MV-4-11 (cell line): ENCODE measurements at regions not wholly inside any gene's neighbourhood (a gene's known extent, or its start where the extent isn't known, plus 50 kb on each side); places are given as distances from the start of the nearest gene placed in this dataset.
"Not testable (repeated sequence)": the region's sequence is repeated elsewhere in the genome, so short reads cannot be mapped to it uniquely, and the experiment has no call there.

Experiments used
- DNase-seq: peaks from one replicate; lab custom pipeline; 2025; lab: John Stamatoyannopoulos, UW

GRCh38 chr1:222064388-222065211 is 322.7 kb upstream of the DUSP10 start:
- DNase-seq, result peak; percentile 42

DNA sequence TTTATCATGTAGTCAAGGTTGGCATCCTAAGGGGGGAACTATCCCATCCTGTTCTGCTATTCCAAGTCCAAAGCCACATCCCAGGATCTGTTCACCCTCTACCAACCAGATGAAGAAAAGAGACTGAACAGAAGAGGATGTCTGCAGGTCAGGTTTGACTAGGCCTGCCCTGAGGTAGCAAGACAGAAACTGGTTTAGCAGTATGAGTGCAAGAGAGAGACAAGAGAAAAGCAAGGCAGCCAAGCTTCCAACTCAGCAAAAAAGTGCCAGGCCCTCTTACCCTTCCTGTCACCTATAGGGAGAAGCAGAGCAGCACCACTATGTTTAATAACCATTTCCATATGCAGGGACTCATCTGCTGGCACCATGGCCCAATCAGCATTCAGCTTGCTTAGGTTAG is 320.8 kb upstream of the DUSP10 start:
- DNase-seq, result no peak

- no peak for DNase-seq
Measured at GRCh38 chr1:222061711-222062359, 319.9 kb upstream of the DUSP10 start.

DNA sequence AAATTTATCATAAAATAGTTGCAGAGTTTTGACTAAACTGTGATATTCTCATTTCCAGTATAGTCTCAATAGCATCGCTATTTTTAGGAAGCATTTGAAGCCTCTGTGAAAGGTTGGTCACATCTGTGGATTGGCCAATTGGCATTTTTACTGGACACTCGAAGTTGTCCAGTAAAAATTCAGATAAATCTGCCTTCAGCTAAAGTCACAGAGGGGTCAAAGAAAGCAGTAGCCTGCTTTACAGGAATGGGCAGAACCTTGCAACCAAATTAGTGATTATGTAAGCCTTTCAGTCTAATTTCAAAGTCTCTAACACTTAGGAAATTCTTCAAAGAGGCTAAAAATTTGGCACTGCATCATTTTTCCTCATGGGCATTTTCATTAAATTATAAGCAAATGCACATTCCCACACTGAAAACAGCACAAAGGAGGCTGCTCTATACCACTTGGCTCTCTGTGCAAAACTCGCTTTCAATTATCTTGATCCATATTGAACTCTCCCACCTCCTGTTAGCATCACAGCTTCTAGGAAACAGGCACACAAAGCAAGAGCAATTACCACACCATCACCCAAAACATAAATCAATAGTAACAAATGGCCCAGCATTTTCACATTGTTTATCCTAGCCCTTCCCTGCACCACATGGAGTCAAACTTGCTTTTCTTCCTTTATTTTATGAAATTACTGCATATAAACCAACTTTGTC is 318.5 kb upstream of the DUSP10 start:
- no peak for DNase-seq

DNA sequence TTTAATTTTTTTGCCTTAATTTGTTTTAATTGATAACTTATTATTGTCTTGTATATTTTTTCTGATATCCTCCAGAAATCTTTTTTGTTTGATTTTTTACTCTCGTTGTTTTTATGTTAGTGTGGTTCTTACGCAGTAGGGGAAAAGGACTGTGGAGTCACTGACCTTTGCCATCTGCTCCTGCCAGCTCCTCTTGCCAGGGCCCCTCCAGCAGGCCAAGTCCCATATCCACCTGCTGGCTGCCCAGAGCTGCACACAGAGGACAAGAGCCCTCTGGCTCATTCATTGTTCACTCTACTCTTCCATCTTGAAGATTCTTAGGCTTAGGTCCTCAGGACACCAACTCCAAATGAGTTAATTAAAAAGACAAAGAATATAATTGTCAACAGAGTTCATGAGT is 316.4 kb upstream of the DUSP10 start:
- DNase-seq, result no peak

- no peak for DNase-seq
Measured at GRCh38 chr1:222057162-222057561, 315.3 kb upstream of the DUSP10 start.

DNA sequence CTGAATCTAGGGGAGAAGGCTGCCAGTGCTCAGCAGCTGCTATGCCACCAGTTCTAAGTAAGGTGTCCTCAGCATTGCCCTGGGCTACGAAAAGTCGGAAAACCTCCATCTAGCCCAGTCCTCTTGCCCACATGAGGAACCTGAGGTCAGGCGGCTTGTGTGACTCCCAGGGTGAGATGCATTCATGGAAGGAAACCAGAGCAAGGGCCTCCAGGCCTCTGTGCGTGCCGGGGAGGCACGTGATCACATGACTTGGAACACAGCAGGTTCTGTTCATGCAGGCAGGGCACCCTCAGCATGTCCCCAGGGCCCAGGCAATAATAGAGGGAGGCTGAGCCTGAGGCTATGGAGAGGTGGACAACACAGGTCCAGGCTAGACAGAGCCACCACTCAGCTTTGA is 312.5 kb upstream of the DUSP10 start:
- peak; percentile 73 for DNase-seq

DNA sequence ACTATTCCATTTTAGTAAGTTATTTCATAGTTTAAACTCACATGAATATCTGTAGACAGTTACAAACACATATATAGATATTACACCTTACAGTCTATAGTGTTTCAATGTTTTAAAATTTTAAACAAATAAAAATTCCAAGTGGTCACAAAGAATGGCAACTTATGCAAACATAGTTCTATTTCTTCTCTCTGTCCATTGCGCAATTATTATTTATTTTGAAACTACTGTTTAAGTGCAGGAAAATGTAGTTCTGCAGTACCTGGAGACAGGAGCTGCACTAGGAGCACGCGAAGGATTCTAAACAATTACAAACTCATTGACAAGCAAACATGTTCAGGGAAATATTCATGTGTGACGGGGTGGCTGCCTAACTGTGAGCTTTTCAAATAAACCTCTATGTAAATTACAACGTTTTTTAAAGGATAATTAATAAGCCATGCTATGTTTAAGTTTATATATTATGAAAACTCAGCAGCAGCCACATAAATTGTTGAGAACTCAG is 312.0 kb upstream of the DUSP10 start:
- DNase-seq, result no peak

DNA sequence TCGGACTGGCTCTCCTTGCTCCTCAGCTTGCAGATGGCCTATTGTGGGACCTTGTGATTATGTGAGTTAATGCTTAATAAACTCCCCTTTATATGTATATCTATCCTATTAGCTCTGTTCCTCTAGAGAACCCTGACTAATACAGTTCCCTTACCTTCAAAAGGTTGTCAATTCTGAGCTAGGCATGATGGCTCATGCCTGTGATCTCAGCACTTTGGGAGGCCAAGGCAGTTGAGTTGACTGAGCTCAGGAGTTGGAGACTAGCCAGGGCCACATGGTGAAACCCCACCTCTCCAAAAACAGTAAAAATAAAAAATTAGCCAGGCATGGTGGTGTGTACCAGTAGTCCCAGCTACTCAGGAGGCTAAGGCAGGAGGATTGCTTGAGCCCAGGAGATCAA is 309.4 kb upstream of the DUSP10 start:
- not testable (repeated sequence) for DNase-seq

- DNase-seq, result not testable (repeated sequence)
Measured at GRCh38 chr1:222049661-222050060, 307.8 kb upstream of the DUSP10 start.

DNA sequence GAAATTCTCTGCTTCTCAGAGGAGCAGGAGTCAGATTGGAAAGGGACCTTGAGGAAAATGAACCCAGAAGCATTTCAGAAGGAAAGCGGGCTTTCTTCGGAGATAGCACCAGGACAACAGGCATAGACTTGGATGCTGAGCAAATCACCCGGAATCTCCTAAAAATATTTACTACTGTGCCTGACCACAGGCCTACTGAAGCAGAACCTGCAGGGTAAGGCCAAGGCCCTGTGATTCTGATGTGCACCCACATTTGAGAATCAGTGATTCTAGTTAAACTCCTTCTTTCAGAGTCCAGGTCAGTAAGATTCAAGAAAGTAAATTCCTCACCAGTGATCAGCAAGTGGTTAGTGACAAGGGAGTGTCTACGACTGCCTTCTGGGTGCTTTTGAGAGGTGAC is 307.3 kb upstream of the DUSP10 start:
- no peak for DNase-seq

DNA sequence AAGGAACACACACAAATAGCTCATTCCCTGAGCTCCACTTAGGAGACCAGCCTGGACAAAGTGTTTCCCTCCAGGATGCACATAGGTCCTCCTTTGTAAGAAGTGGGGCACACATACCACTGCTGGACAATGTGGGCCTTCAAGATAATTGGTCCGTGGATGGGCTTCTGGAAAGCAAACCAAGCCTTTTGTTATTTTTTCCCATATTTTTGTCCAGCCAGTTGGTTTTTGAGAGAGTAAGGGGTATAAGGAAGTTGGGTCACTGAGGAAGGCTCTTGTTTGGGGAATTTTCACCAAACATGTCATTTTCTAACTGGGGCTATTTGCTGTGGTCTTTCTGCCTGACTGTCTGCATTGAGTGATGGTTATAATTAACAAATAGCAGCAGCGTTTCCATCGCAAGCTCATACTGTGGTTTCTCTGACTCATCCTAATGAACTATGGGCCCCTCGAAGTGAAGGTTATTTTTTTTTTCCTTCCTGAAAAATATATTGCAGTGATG is 306.3 kb upstream of the DUSP10 start:
- DNase-seq, result peak; percentile 83

GRCh38 chr1:222047366-222047765 is 305.5 kb upstream of the DUSP10 start:
- DNase-seq, result peak; percentile 6

DNA sequence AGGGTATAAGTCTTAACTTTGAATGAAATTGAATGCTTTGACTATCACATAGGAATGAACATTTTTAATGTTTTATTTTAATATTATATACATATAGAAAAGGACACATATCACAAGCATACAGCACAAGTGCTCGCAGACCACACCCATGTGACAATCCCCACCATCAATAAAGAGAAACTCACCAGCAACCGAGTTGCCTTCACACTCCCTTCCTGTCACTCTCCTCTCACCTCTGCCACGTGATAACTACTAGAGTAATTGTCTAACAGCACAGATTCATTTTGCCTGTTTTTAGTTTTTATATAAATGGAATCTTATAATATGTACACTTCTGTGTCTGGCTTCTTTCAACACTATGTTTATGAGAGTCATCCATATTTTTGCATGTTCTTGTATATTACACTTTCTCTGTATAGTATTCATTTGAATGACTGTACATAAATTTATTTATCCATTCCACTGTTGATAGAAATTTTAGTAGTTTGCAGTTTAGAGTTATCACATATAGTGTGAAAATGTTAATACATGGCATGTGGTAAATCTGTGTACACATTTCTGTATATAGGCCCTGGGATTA is 304.9 kb upstream of the DUSP10 start:
- no peak for DNase-seq

- peak; percentile 50 for DNase-seq
Measured at GRCh38 chr1:222045786-222046185, 303.9 kb upstream of the DUSP10 start.

GRCh38 chr1:222045236-222045635 is 303.3 kb upstream of the DUSP10 start:
- DNase-seq, result no peak

DNA sequence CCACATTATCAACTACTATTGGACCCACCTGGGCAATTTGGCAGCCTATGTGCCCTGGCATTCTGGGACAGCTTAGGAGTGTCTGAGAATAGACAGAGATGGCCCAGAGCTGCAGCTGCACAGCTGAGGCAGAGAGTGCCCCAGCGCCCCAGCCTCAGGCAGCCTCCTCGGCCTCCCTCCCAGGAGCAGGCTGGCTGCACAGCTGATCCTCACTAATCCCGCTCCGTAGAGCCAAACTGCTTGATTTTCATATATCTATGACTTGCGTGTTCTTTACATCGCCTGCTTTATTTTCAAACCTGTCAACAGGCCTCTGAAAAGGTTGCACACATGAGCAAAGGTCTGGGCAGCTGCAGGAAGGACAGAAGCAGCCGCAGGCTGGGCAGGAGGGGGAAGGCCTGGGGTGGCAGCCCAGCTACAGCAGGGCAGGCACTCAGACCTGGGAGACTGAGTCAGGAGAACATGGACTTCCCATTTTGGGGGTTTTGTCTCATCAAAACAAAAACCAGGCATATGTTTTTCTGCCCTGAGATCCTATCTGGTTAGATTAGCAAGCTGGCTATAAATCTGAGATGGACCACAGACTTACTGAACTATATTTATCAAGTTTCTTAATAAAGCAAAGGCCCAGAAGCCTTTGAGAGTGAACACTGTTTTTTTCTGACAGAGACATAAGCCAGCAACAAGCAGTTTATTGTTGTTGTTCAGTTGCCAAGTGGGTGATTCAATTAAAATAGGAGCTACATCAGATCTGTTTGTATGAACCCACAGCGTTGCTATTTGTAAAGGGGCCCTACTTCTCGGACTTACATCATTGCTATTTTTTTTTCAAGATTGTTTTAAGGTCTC is 301.8 kb upstream of the DUSP10 start:
- no peak for DNase-seq

GRCh38 chr1:222042120-222042519 is 300.2 kb upstream of the DUSP10 start:
- DNase-seq, result peak; percentile 33

DNA sequence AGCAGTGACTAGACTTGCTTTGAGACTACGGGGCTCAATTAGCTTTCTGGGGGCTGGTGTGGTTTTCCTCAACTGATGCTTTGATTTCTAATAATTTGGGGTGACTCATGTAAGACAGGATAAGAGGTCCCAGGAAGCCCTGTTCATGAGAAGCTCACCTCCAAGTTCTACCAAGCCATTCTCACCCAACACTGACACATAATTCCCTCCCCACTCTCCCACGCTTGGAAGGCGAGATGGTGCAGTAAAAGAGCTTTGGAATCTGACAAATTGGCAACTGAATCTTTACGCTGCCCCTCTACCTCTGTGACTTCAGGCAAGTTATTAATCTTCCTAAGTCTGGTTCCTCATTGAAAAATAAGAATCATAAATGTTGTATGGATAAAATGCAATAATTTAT is 299.1 kb upstream of the DUSP10 start:
- no peak for DNase-seq

DNA sequence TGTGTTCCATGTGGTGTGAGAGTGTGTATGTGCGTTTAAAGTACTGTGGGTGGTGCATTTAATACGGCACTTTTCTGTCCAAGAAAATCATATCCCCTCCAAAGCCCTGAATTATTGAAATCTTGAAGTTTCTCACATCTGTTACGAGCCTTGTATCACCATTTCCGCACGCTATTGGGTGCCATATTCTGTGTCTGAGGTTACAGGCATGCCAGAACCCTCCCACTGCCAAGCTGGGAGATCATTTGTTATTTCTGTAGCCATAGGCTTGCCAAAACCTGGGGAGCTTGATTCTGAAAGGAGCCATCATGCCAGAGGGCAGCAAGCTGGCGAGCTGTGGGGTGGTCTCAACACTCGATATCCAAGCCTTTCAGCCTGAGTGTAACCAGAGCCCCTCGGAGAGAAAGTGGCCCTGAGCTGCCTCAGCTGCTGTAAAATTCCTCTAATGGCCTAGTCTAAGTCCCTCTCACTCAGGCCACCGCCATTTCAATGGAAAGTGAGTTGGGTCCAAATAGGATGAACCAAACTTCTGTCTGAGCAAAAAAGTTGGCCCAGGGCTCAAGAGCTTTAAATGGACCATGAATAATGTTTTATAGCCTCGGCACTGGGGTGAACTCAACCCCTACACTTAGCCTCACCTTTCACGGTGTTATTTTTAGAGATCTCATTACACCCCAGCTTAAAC is 298.4 kb upstream of the DUSP10 start:
- DNase-seq, result no peak

GRCh38 chr1:222038971-222039370 is 297.1 kb upstream of the DUSP10 start:
- no peak for DNase-seq
